GDM1 (cell line): ENCODE measurements at regions not wholly inside any gene's neighbourhood (a gene's known extent, or its start where the extent isn't known, plus 50 kb on each side); places are given as distances from the start of the nearest gene placed in this dataset.

Experiments
- DNase-seq: peaks from one replicate; lab custom pipeline; 2025; lab: John Stamatoyannopoulos, UW

DNA sequence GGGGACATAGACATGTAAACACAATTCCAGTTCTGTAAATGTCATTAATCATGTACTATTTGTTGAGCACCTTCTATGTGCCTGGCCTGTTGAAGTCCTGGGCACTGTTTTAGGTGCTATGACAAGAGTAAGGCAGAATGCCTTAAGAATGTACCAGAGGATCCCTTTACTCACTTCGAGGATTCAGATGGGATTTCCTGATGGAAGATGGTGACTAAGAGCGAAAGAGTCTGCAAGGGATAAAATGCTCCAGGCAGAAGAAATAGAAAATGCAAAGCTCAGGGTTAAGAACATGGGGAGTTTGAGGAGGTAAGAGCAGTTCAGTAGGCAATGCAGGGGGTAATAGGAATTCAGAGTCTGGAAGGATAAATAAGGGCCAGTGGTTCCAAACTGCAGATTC, 671.3 kb upstream of the TBX3 start:
- no peak for DNase-seq

GRCh38 chr12:115354007-115354890, 670.3 kb upstream of the TBX3 start:
- no peak for DNase-seq

- no peak for DNase-seq
These were observed 669.5 kb upstream of the TBX3 start for GRCh38 chr12:115353467-115353866.

DNA sequence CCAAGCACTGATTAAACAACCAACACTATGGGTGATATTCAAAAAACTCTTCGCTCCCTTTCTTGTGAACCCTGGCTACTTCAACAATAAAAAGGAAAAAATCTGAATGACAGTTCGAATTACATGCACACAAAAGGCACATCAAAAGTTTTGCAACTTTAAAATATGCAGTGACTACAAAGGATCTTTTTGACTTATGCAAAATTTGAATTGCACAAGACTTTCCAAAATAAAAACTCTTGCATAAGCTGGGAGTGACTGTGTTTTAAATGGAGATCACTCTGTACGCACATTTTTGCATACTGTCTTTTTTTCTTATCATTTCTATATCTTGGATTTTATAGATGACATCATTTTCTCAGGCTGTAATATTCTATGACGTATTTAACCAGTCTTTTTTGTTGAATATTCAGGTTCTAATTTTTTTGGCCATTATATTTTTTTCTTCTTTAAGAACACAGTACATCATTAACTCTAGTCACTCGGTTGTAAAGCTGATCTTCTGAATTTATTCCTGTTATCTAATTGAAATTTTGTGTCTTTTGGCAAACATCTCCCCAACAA, 667.6 kb upstream of the TBX3 start:
- no peak for DNase-seq

DNA sequence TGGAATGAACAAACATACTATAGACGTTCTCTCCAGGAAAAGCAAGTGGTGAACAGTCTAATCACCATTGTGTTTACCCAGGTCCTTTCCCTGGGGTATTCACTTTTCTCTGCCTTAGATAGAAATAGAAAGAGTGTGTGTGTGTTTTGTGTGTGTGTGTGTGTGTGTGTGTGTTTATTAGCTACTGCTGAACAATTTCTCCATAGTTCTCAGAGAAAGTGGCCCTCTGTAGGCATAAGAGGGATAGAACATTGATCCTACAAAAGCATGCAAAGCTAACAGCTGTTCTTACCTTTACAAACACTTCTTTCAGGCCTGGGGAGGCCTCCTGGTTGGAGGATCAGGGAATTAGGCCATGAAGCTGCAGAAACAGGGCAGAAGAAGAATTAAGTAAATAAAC, 665.7 kb upstream of the TBX3 start:
- DNase-seq, result no peak

DNA sequence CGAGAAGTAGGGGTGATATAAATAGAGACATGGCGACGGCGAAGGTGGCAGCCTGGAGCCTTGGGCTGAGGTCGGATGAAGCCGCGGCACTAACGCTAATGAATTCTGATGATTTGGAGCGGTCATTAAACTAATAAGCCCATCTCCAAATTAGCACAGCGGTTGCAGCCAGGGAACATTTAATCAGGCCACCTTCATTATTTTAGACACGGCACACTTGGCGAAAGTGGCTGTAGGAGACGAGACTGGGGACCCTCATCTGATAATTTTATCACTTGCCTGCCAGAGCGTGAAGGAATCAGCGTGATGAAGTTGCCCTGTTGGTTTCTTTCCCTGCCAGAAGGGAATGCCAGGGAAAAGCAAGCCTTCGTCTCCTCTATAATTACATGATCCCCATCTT, 664.3 kb upstream of the TBX3 start:
- no peak for DNase-seq

DNA sequence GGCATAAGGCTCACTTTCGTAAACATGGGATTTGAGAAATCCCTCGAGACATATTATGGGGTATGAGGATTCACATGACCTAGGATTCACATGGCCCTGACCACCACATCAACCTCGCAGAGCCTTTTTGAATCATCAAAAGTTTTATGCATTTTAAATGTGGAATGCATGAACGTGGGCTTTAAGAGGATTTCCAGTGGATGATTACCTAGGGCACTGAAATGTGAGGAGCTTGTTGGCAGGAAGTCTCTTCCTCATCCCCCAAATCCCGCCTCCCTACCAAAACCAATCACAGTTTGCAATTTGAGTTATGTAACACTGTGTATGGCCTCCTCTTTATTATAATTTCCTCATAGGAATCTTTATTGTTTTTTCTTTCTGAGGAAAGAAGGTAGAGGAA, 659.6 kb upstream of the TBX3 start:
- no peak for DNase-seq

GRCh38 chr12:115343008-115343407, 659.0 kb upstream of the TBX3 start:
- no peak for DNase-seq

GRCh38 chr12:115341442-115341841, 657.5 kb upstream of the TBX3 start:
- no peak for DNase-seq

DNA sequence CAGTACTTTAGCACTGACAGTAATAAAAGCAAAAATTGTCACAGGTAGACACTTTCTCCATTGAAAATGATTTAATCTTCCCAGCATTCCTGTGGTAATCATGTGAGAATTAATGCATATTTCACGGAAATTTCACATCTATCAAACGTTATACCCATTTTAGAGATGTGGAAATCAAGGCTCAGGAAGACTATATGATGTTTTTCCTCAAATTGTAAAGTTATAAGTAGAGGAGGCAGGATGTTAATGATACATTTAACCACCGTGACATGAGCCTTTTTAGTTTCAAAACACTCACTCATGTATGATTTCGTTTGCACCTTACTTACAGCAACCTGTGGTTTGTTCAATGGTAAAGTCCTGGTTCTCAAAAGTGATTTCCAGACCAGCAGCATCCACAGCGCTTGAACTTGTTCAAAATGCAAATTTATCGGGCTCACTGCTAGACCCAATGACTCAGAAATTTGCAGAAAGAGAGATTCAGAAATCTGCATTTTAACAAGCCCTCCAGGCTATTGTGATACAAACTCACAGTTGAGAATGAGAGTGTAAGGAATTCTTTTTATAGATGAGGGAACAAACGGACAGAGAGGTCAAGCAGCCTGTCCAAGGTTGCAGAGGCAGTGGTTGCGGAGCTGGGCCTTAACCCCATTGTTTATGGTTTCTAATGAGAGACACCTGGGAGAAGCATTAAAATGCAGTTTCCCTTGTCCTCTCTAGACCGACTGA, 654.8 kb upstream of the TBX3 start:
- DNase-seq, result no peak

GRCh38 chr12:115337693-115338543, 653.9 kb upstream of the TBX3 start:
- no peak for DNase-seq

DNA sequence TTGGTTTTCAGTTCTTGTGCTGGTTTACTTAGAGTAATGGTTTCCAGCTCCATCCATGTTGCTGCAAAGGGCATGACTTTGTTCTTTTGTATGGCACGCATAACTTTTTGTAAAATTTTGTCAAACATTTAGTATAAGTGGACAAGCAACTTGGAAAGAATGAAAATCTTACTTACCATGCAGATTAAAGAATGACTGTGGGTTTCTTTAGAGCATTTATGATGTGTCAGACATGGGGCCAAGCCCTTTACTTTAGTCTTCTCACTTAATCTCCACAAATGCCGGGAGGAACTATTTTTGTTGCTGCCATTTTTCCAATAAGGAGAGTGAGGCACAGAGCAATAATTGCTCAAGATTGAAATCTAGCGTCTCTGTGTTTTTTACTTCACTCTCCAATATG, 652.5 kb upstream of the TBX3 start:
- DNase-seq, result no peak

DNA sequence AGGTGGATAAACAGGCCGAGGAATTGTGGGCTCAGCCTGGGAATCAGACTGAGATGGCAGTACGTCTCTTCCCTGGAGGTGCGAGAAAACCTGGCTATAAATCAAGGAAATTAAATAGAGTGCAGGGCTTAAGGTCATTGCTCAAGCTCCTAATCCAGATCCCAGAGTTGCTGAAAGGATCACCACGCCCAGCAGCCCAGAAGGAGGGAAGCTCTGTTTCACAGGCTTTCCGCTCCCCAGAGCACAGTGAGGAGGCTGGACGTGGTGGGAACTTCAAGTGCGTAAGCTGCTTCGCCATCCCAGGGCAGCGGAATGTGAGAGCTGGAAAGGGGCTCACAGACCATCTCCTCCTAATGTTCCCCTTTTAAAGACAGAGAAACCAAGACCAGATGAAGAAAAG, 651.6 kb upstream of the TBX3 start:
- DNase-seq, result no peak

- no peak for DNase-seq
These were observed 651.1 kb upstream of the TBX3 start for GRCh38 chr12:115335048-115335447.

- no peak for DNase-seq
These were observed 649.0 kb upstream of the TBX3 start for GRCh38 chr12:115332945-115333344.

- DNase-seq, result no peak
These were observed 641.9 kb upstream of the TBX3 start for GRCh38 chr12:115325858-115326257.

GRCh38 chr12:115324949-115325593, 641.1 kb upstream of the TBX3 start:
- DNase-seq, result no peak

DNA sequence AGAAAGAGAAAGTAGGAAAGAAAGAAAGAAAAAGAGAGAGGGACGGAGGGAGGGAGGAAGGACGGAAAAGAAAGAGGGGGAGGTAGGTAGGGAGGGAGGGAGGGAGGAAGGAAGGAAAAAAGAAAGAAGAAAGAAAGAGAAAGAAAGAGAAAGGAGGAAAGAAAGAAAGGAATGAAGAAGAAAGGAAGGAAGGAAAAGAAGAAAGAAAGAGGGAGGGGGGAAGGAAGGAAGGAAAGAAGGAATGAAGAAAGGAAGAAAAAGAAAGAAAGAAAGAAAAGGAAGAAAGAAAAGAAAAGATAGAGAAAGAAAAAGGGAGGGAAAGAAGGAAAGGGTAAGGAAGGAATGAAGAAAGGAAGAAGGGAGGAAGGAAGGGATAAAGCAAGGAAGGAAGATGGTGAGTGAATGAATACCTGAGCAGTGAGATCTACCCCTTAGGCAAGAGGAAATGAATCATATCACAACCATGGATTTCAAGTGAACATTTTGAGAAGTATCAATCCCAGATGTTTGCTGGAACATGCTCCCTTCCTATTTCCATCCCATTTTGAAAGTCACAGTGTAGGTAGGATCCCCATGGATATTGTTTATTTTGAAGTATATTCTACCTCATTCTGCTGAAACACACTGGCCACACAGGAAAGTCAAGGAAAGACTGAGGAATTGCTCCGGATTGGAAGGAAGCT, 639.4 kb upstream of the TBX3 start:
- DNase-seq, result no peak

DNA sequence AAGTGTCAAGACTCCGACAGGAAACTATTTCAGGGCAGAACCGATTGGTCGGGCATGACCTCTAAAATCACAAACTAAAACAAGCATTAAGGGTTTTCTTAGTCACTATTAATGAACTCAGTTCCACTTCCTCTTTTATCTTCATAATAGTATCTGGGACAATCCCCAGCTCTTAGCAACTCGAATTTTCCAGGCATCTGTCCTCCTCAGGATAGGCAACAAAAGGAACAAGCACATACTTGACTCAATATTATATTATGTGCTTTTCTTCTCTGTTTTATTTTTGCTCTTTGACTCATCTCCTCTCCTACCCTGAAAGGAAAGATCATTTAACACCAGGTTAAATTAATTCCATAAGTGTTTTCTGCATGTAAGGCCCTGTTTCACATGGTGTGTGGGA, 638.3 kb upstream of the TBX3 start:
- DNase-seq, result no peak

DNA sequence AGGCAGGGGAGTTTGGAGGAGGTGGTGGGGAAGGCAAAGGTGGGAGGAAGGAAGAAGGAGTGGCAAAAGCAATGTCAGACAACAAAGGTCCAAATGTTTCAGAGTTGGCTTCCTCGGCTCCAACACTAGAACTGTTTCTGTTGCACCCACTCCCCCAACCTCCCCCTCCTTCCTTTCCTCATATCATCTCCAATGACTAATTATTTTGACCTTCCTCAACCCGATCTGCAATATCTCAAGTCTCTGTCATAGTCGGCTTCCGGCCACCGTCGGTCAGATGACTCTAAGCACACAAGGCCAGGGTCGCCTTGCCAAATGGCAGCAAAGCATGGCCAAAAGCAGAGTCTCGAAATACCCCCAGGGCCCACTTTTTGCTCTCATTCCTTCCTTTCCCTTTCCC, 637.0 kb upstream of the TBX3 start:
- DNase-seq, result no peak

DNA sequence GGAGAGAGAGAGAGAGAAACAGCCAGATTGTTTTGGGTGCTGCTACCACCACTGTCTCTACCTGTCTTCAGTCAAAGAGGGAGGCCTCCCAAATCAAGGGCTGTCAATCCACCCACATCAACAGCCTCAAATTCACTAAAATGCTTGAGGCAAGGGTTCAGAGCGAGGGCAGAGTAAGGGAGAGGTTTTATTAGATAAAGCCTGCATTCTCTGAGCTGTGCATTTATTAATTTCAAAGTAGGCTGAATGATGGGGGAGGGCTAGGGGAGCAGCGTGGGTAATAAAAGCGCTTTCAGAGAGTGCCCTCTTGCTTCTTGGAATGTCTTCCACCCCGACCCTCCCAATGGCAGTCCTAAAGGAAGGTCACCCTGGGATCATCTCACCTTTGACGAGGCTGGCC, 636.5 kb upstream of the TBX3 start:
- no peak for DNase-seq
